ENCODE measurements at regions not wholly inside any gene's neighbourhood (a gene's known extent, or its start where the extent isn't known, plus 50 kb on each side); places are given as distances from the start of the nearest gene placed in this dataset.
"Not testable (repeated sequence)": the region's sequence is repeated elsewhere in the genome, so short reads cannot be mapped to it uniquely, and the experiment has no call there.

- Mint-ChIP-seq H3K27ac (ENCODE audit: unreplicated experiment) (no peak overlapping the region), H3K4me3 (ENCODE audit: unreplicated experiment) (no peak overlapping the region), H3K36me3 (ENCODE audit: unreplicated experiment) (no peaks in the 10 kb centered on the region), H3K9me3 (ENCODE audit: unreplicated experiment) (no peaks in the 10 kb centered on the region), H3K4me1 (ENCODE audit: low read depth, unreplicated experiment) (no peaks in the 10 kb centered on the region), H3K27me3 (ENCODE audit: unreplicated experiment) (no peaks in the 10 kb centered on the region)
- no peak for TF ChIP-seq CTCF (IDR thresholded peaks at IDR 0.05; ENCODE audit: partially characterized antibody, unreplicated experiment)
- DNase-seq = no peak
Measured at GRCh38 chr6:8174571-8174970, 72.2 kb upstream of the EEF1E1 start.

GRCh38 chr6:8172530-8172929 lies 70.2 kb upstream of the EEF1E1 start:
- H3K4me1 Mint-ChIP-seq (ENCODE audit: low read depth, unreplicated experiment) = no peaks in the 10 kb centered on the region
- no peak overlapping the region for H3K27ac Mint-ChIP-seq (ENCODE audit: unreplicated experiment)
- H3K36me3 Mint-ChIP-seq (ENCODE audit: unreplicated experiment) = no peaks in the 10 kb centered on the region
- no peak for TF ChIP-seq CTCF (IDR thresholded peaks at IDR 0.05; ENCODE audit: partially characterized antibody, unreplicated experiment)
- no peak overlapping the region for H3K4me3 Mint-ChIP-seq (ENCODE audit: unreplicated experiment)
- no peak for DNase-seq
- H3K27me3 Mint-ChIP-seq (ENCODE audit: unreplicated experiment) = no peaks in the 10 kb centered on the region
- H3K9me3 Mint-ChIP-seq (ENCODE audit: unreplicated experiment) = no peaks in the 10 kb centered on the region

GRCh38 chr6:8170754-8171153 lies 68.4 kb upstream of the EEF1E1 start:
- Mint-ChIP-seq H3K4me3 (ENCODE audit: unreplicated experiment) (no peak overlapping the region), H3K27ac (ENCODE audit: unreplicated experiment) (no peak overlapping the region), H3K36me3 (ENCODE audit: unreplicated experiment) (no peaks in the 10 kb centered on the region), H3K27me3 (ENCODE audit: unreplicated experiment) (no peaks in the 10 kb centered on the region), H3K9me3 (ENCODE audit: unreplicated experiment) (no peaks in the 10 kb centered on the region), H3K4me1 (ENCODE audit: low read depth, unreplicated experiment) (no peaks in the 10 kb centered on the region)
- no peak for TF ChIP-seq CTCF (IDR thresholded peaks at IDR 0.05; ENCODE audit: partially characterized antibody, unreplicated experiment)
- DNase-seq = no peak

- TF ChIP-seq CTCF (IDR thresholded peaks at IDR 0.05; ENCODE audit: partially characterized antibody, unreplicated experiment) = no peak
- Mint-ChIP-seq H3K4me1 (ENCODE audit: low read depth, unreplicated experiment) (no peaks in the 10 kb centered on the region), H3K4me3 (ENCODE audit: unreplicated experiment) (no peak overlapping the region), H3K9me3 (ENCODE audit: unreplicated experiment) (no peaks in the 10 kb centered on the region), H3K36me3 (ENCODE audit: unreplicated experiment) (no peaks in the 10 kb centered on the region), H3K27ac (ENCODE audit: unreplicated experiment) (no peak overlapping the region), H3K27me3 (ENCODE audit: unreplicated experiment) (no peaks in the 10 kb centered on the region)
- no peak for DNase-seq
Measured at GRCh38 chr6:8170245-8170644, 67.9 kb upstream of the EEF1E1 start.

- no peaks in the 10 kb centered on the region for H3K9me3 Mint-ChIP-seq (ENCODE audit: unreplicated experiment)
- H3K27me3 Mint-ChIP-seq (ENCODE audit: unreplicated experiment) = no peaks in the 10 kb centered on the region
- H3K36me3 Mint-ChIP-seq (ENCODE audit: unreplicated experiment) = no peaks in the 10 kb centered on the region
- H3K27ac Mint-ChIP-seq (ENCODE audit: unreplicated experiment) = no peak overlapping the region
- H3K4me3 Mint-ChIP-seq (ENCODE audit: unreplicated experiment) = no peak overlapping the region
- no peak for DNase-seq
- no peaks in the 10 kb centered on the region for H3K4me1 Mint-ChIP-seq (ENCODE audit: low read depth, unreplicated experiment)
- TF ChIP-seq CTCF (IDR thresholded peaks at IDR 0.05; ENCODE audit: partially characterized antibody, unreplicated experiment) = no peak
Measured at GRCh38 chr6:8166156-8166555, 63.8 kb upstream of the EEF1E1 start.

- H3K27ac Mint-ChIP-seq (ENCODE audit: unreplicated experiment); DNase-seq; H3K36me3 Mint-ChIP-seq (ENCODE audit: unreplicated experiment); H3K4me3 Mint-ChIP-seq (ENCODE audit: unreplicated experiment); H3K27me3 Mint-ChIP-seq (ENCODE audit: unreplicated experiment); H3K4me1 Mint-ChIP-seq (ENCODE audit: low read depth, unreplicated experiment); H3K9me3 Mint-ChIP-seq (ENCODE audit: unreplicated experiment): not testable (repeated sequence)
Measured at GRCh38 chr6:8165008-8165407, 62.7 kb upstream of the EEF1E1 start.

GRCh38 chr6:8164281-8164680 lies 61.9 kb upstream of the EEF1E1 start:
- not testable (repeated sequence) for H3K27ac Mint-ChIP-seq (ENCODE audit: unreplicated experiment); H3K9me3 Mint-ChIP-seq (ENCODE audit: unreplicated experiment); H3K36me3 Mint-ChIP-seq (ENCODE audit: unreplicated experiment); H3K4me1 Mint-ChIP-seq (ENCODE audit: low read depth, unreplicated experiment); DNase-seq; H3K4me3 Mint-ChIP-seq (ENCODE audit: unreplicated experiment); H3K27me3 Mint-ChIP-seq (ENCODE audit: unreplicated experiment)

Measured in glutamatergic neuron (in vitro differentiated cells).